Endothelial cell of umbilical vein (primary cell): ENCODE measurements at regions not wholly inside any gene's neighbourhood (a gene's known extent, or its start where the extent isn't known, plus 50 kb on each side); places are given as distances from the start of the nearest gene placed in this dataset.

Experiments
- BruUV-seq: library from RNA; stranded (reverse); fragments of 400-500 nt; replicated peaks from 2 replicates; lab custom pipeline; 2021; lab: Mats Ljungman, UMichigan
- CTCF ChIA-PET: fragments of 300-600, 350-600 bp; sonication (Branson Sonifier 250); formaldehyde crosslinking; loops from one replicate; lab custom pipeline; 2021; ENCODE audit warnings: antibody characterized with exemption, inconsistent platforms; lab: Charles Lee
- POLR2A ChIA-PET: fragments of 300-600, 350-600 bp; sonication (Branson Sonifier 250); formaldehyde crosslinking; loops from one replicate; lab custom pipeline; 2021; ENCODE audit warnings: antibody characterized with exemption, inconsistent platforms; lab: Charles Lee
- DNase-seq: peaks from one replicate; pipeline ENCODE4 v3.0.0-alpha.2; 2011; ENCODE audit warnings: low read depth, low spot score
- FAIRE-seq: peaks from 2 replicates; lab custom pipeline; 2011; peaks lifted over from hg19 to GRCh38; lab: Jason Lieb, UNC
- H2AFZ ChIP-seq: 2 replicates; pipeline ENCODE4 v1.6.0; 2012; ENCODE audit warnings: low read depth, low read length, control low read depth, inconsistent platforms
- H3K27ac ChIP-seq: 2 replicates; pipeline ENCODE4 v1.5.1; 2011; ENCODE audit warnings: low read depth, mild to moderate bottlenecking, control low read depth, low read length, moderate library complexity; ENCODE audit not compliant: insufficient read depth
- H3K27me3 ChIP-seq, 2 experiments: 2 replicates each; pipeline versions ENCODE4 v1.6.0 to v1.6.1; 2011; ENCODE audit warnings: low read length in 2 of 2, mixed read lengths in 1 of 2; ENCODE audit not compliant: control insufficient read depth in 2 of 2, insufficient read depth in 2 of 2
- H3K36me3 ChIP-seq, 2 experiments: 2 replicates in 1 of 2; 3 replicates in 1 of 2; pipeline ENCODE4 v1.5.1; 2011; ENCODE audit warnings: low read length in 2 of 2, mild to moderate bottlenecking in 1 of 2, moderate library complexity in 1 of 2; ENCODE audit not compliant: control insufficient read depth in 2 of 2, insufficient read depth in 2 of 2; ENCODE audit errors: extremely low read depth in 1 of 2
- H3K4me1 ChIP-seq: 3 replicates; pipeline ENCODE4 v1.5.1; 2011; ENCODE audit warnings: mild to moderate bottlenecking, low read length; ENCODE audit not compliant: control insufficient read depth, insufficient read depth; ENCODE audit errors: extremely low read depth
- H3K4me2 ChIP-seq: 2 replicates; pipeline ENCODE4 v1.6.1; 2011; ENCODE audit warnings: low read length, control low read depth, mixed read lengths; ENCODE audit not compliant: insufficient read depth
- H3K4me3 ChIP-seq, 3 experiments: fragments of 200-600 bp in 1 of 3; sonication (generic), shearing (Covaris generic) in 1 of 3; replicated peaks in 1 of 3; 2 replicates each; pipeline ENCODE4 v1.5.1; 2011 to 2016; ENCODE audit warnings: control low read depth in 3 of 3, low read length in 3 of 3, mild to moderate bottlenecking in 2 of 3, inconsistent platforms in 1 of 3, low read depth in 1 of 3, moderate library complexity in 1 of 3; ENCODE audit not compliant: insufficient read depth in 1 of 3
- H3K79me2 ChIP-seq: 2 replicates; pipeline ENCODE4 v1.6.0; 2012; ENCODE audit warnings: low read length, inconsistent platforms; ENCODE audit not compliant: control insufficient read depth, insufficient read depth
- H3K9ac ChIP-seq: replicated peaks from 2 replicates; pipeline ENCODE3; 2011; ENCODE audit warnings: low read length, control low read depth; ENCODE audit not compliant: insufficient read depth; ENCODE audit errors: extremely low read depth
- H3K9me1 ChIP-seq: replicated peaks from 3 replicates; pipeline ENCODE4 v1.6.0; 2011; ENCODE audit warnings: mild to moderate bottlenecking, low read length; ENCODE audit not compliant: control insufficient read depth, insufficient read depth; ENCODE audit errors: extremely low read depth
- H3K9me3 ChIP-seq: replicated peaks from 2 replicates; pipeline ENCODE4 v1.5.1; 2012; ENCODE audit warnings: low read length, inconsistent platforms; ENCODE audit not compliant: control insufficient read depth, insufficient read depth
- H4K20me1 ChIP-seq: replicated peaks from 2 replicates; pipeline ENCODE3; 2011; ENCODE audit warnings: mild to moderate bottlenecking, low read length; ENCODE audit not compliant: control insufficient read depth, insufficient read depth; ENCODE audit errors: extremely low read depth
- CTCF ChIP-seq, 2 donors: IDR thresholded peaks; 1 replicate in 1 of 2; 2 replicates in 1 of 2; pipeline ENCODE4 v1.5.1; 2011; ENCODE audit warnings: low read length in 2 of 2, mild to moderate bottlenecking in 2 of 2, moderate library complexity in 2 of 2, control low read depth in 1 of 2, inconsistent platforms in 1 of 2, low read depth in 1 of 2; ENCODE audit not compliant: insufficient read depth in 1 of 2; ENCODE audit errors: extremely low read depth in 1 of 2
- EZH2 ChIP-seq: IDR thresholded peaks from 2 replicates; pipeline ENCODE4 v1.6.1; 2012; ENCODE audit warnings: borderline replicate concordance, low read depth, mild to moderate bottlenecking, moderate library complexity, low read length, inconsistent platforms; ENCODE audit not compliant: severe bottlenecking
- FOS ChIP-seq: IDR thresholded peaks from 2 replicates; pipeline ENCODE4 v1.6.1; 2011; ENCODE audit warnings: mild to moderate bottlenecking, low read length, moderate library complexity, borderline replicate concordance; ENCODE audit not compliant: insufficient read depth
- GATA2 ChIP-seq: IDR thresholded peaks from 2 replicates; pipeline ENCODE4 v1.7.0; 2011; ENCODE audit warnings: low read depth, mild to moderate bottlenecking, moderate library complexity, mixed read lengths, low read length; ENCODE audit not compliant: insufficient read length, insufficient read depth
- JUN ChIP-seq: IDR thresholded peaks from 2 replicates; pipeline ENCODE4 v1.6.1; 2011; ENCODE audit warnings: borderline replicate concordance, low read depth; ENCODE audit not compliant: insufficient read length, insufficient read depth
- MYC ChIP-seq: IDR thresholded peaks from one replicate; pipeline ENCODE4 v1.6.1; 2011; ENCODE audit warnings: mild to moderate bottlenecking, low read depth, low read length
- POLR2A ChIP-seq: IDR thresholded peaks from 2 replicates; pipeline ENCODE4 v1.6.1; 2012; ENCODE audit warnings: low read depth, mild to moderate bottlenecking, control low read depth, low read length
- POLR2AphosphoS5 ChIP-seq: IDR thresholded peaks from 2 replicates; pipeline ENCODE4 v1.6.1; 2012; ENCODE audit warnings: low read depth, mild to moderate bottlenecking, control low read depth, low read length, moderate library complexity; ENCODE audit not compliant: insufficient read depth
- dilution Hi-C: fragments of 300-500 bp; cut with MboI; formaldehyde crosslinking; loops from one replicate; pipeline ENCODE4 v1.15.0; 2019; ENCODE audit warnings: low sequenced_read_pairs; ENCODE audit not compliant: extremely low pct_ligation_motif_present
- intact Hi-C: fragments of 100-400 bp; cut with micrococcal nuclease; formaldehyde crosslinking; loops from one replicate; pipeline ENCODE4 v1.10.0; 2022
- TF ChIP-seq, protein P1 (sequence below): IDR thresholded peaks from 2 replicates; pipeline ENCODE4 v1.6.1; 2011; ENCODE audit not compliant: insufficient read depth, insufficient read length

DNA sequence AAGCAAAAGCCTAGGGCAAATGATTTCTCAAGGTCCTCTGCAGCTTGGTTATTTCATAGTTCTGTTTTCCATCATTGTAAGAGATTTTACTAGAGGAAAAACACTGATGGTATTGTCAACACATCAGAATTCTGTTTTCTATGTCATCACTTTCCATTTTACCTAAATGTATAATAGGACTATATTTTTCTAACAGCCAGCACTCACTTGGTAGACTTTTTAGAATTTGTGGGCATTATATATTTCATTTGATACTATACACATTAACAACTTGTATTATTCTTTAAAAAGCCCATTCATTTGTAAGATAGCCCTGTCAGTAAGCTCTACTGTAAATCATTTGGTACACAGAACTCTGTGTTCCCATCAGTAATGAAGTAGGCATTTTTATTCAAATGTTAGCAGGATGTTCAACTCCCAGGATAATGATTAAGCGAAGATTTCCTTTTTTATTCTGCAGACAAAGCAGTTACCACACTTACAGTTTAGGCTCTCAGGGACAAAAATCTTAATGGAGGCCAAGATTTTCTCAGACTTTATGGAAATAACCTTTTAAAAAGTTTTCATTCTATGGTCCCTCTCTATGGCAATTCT is 143.6 kb upstream of the TEX13C start:
- H3K4me3 ChIP-seq, result no peak overlapping the region
- H3K79me2 ChIP-seq, result no peaks in the 10 kb centered on the region
- dilution Hi-C loops, result no loop called here
- no peaks in the 10 kb centered on the region for H3K9me1 ChIP-seq
- no peaks in the 10 kb centered on the region for H3K4me1 ChIP-seq
- H3K9me3 ChIP-seq, result no peaks in the 10 kb centered on the region
- H3K4me2 ChIP-seq, result no peak overlapping the region
- ChIA-PET POLR2A (no interaction called here), CTCF (no interaction called here)
- FAIRE-seq, result no peak
- no TSS peak for BruUV-seq
- H4K20me1 ChIP-seq, result no peaks in the 10 kb centered on the region
- H3K36me3 ChIP-seq, result no peaks in the 10 kb centered on the region
- no peaks in the 10 kb centered on the region for H3K27me3 ChIP-seq
- H3K27ac ChIP-seq, result no peak overlapping the region
- H2AFZ ChIP-seq, result no peak overlapping the region
- intact Hi-C loops, result no loop called here
- DNase-seq, result no peak
- H3K9ac ChIP-seq, result no peak overlapping the region
- TF ChIP-seq GATA2 (no peak), CTCF (IDR thresholded peaks at IDR 0.05; ENCODE audit: extremely low read depth in 1 of 2, insufficient read depth in 1 of 2, low read depth in 1 of 2, low read length in 2 of 2) (no peak), MYC (no peak), FOS (no peak), POLR2A (no peak), EZH2 (no peak), JUN (no peak), POLR2AphosphoS5 (no peak)
- TF ChIP-seq, protein P1, sequence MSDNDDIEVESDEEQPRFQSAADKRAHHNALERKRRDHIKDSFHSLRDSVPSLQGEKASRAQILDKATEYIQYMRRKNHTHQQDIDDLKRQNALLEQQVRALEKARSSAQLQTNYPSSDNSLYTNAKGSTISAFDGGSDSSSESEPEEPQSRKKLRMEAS, result no peak
